ENCODE measurements at regions not wholly inside any gene's neighbourhood (a gene's known extent, or its start where the extent isn't known, plus 50 kb on each side); places are given as distances from the start of the nearest gene placed in this dataset.
"Not testable (repeated sequence)": the region's sequence is repeated elsewhere in the genome, so short reads cannot be mapped to it uniquely, and the experiment has no call there.

DNA sequence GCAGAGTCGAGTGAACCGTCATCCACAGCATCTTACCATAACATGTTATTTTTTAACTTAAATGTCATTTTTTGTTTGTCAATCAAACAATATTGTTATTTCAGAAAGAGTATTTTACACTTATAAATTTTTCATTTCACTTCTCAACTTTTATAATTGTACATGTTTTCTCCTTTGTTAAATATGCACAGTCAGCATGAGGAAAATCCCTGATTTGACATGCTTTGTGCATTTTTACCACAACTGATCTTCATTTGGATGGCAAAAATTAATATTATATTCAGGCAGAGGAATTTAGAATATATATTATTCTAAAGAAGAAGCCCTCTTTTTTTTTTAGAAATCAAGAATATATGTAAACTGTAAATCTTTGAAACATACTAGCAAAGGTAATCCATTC is 958.0 kb upstream of the PCDH7 start:
- no peak overlapping the region for H3K4me3 ChIP-seq (replicated peaks; ENCODE audit: low read depth, low read length)
- TF ChIP-seq, protein P1, sequence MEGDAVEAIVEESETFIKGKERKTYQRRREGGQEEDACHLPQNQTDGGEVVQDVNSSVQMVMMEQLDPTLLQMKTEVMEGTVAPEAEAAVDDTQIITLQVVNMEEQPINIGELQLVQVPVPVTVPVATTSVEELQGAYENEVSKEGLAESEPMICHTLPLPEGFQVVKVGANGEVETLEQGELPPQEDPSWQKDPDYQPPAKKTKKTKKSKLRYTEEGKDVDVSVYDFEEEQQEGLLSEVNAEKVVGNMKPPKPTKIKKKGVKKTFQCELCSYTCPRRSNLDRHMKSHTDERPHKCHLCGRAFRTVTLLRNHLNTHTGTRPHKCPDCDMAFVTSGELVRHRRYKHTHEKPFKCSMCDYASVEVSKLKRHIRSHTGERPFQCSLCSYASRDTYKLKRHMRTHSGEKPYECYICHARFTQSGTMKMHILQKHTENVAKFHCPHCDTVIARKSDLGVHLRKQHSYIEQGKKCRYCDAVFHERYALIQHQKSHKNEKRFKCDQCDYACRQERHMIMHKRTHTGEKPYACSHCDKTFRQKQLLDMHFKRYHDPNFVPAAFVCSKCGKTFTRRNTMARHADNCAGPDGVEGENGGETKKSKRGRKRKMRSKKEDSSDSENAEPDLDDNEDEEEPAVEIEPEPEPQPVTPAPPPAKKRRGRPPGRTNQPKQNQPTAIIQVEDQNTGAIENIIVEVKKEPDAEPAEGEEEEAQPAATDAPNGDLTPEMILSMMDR (IDR thresholded peaks at IDR 0.05; ENCODE audit: low read length, missing control alignments), result no peak
- DNase-seq (ENCODE audit: low read depth), result no peak

DNA sequence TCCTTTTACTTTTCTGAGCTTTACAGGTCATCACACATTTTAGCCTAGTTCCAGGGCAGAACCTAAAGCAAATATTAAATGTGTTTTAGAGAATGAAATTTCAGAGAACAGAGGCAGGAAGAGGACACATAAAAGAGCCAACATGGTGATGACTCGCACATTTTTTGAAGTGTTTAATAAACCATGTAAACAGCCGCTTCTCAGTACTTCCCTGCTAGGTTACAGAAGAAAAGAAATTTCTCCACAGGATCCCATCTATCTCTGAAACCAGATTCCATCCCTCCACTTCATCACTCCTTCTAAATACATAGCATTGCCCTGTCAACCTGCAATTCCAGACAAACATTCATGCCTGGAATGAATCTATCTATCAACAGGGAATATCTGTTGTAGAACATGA is 949.5 kb upstream of the PCDH7 start:
- H3K4me3 ChIP-seq (replicated peaks; ENCODE audit: low read depth, low read length), result no peak overlapping the region
- DNase-seq (ENCODE audit: low read depth), result no peak
- TF ChIP-seq, protein P1 (IDR thresholded peaks at IDR 0.05; ENCODE audit: low read length, missing control alignments), result no peak

DNA sequence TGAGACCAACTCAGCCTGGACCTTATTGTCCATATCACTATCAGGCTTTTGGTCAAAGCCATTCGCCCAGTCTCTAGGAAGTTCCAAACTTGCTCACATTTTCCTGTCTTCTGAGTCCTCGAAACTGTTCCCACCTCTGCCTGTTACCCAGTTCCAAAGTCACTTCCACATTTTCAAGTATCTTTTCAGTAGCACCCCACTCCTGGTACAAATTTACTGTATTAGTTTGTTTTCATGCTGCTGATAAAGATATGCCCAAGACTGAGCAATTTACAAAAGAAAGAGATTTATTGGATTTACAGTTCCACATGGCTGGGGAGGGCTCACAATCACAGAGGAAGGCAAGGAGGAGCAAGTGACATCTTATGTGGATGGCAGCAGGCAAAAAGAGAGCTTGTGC is 932.0 kb upstream of the PCDH7 start:
- not testable (repeated sequence) for H3K4me3 ChIP-seq (replicated peaks; ENCODE audit: low read depth, low read length); DNase-seq (ENCODE audit: low read depth)

DNA sequence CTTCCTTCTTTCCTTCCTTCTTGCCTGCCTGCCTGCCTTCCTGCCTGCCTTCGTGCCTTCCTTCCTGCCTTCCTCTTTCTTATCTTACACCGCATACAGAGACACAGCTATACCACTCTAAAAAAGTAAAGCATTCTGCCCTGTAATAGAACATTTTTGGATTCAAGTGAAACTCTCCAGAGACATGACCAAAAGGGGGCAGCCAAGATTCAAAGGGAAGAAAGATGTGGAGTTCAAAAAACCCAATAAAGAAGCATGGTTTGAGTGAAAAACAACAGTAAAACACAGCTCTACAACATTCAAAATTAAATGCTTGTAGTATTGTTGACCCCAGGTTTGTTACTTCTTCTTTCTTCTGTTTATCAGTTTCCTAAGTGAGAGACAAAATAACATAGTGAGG is 914.9 kb upstream of the PCDH7 start:
- TF ChIP-seq, protein P1 (IDR thresholded peaks at IDR 0.05; ENCODE audit: low read length, missing control alignments), result peak; percentile 3
- DNase-seq (ENCODE audit: low read depth), result peak; percentile 2
- no peak overlapping the region for H3K4me3 ChIP-seq (replicated peaks; ENCODE audit: low read depth, low read length)

DNA sequence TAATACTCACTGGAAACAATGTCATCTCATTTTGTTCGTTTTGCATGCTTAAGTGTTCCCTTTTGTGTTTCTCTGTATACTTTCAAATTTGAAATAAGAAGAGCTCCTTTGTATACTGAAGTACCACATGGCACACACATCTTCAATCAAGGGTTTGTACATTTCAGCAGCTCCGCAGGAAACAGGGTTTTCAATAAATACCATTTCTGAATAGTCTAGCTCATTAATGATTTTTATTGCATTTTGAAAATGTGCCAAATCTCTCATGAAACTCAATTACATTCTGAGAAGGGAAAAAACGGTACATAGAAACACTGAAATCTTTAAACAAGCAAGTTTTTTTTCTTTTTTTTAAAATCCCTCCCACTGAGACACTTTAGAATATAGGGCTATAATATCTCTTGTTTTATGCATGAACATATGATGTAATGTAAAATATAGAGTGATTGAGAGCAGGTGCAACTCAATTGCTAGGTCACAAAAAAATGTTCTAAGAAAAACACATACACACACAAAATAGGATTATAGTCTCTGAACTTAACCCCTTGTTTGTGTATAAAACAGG is 914.2 kb upstream of the PCDH7 start:
- H3K4me3 ChIP-seq (replicated peaks; ENCODE audit: low read depth, low read length), result no peak overlapping the region
- no peak for DNase-seq (ENCODE audit: low read depth)
- TF ChIP-seq, protein P1 (IDR thresholded peaks at IDR 0.05; ENCODE audit: low read length, missing control alignments), result no peak

DNA sequence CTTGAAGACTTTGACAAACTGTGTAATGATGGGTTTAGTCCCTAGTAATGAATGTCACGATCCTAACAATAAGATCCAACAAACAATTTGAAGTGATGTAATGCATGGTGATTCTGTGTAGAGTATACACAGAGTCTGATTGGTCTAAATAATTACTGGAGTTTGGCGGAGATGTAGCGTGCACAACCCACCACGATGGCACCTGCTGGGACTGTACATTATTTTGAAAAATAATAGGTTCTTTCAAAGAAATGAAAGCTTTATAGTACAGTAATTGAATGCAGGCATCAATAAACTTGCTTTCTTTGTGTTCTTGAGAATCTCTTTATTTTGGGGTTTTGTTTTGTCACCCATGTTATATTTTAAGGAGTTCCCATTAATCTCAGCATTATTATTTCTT is 902.2 kb upstream of the PCDH7 start:
- TF ChIP-seq, protein P1 (IDR thresholded peaks at IDR 0.05; ENCODE audit: low read length, missing control alignments), result no peak
- DNase-seq (ENCODE audit: low read depth), result no peak

DNA sequence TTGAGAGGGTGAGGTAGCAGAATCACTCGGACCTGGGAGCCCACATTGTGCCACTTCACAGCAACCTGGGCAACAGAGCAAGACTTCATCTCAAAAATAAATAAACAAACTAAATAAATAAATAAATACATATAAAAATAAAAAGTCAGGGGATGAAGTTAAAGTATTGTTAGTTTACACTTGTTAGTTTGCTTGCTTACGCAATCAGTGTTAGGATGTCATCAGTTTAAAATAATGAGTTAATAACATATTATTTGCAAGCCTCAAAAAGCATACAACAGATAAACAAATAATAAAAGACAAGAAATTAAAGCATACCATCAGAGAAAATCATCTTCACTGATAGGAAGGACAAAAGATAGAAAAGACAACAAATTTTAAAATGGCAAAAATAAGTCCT is 891.1 kb upstream of the PCDH7 start:
- DNase-seq (ENCODE audit: low read depth), result no peak

More for the DNA sequence above, 902.2 kb upstream of the PCDH7 start:
- no peak overlapping the region for H3K4me3 ChIP-seq (replicated peaks; ENCODE audit: low read depth, low read length)

More for the DNA sequence above, 891.1 kb upstream of the PCDH7 start:
- no peak overlapping the region for H3K4me3 ChIP-seq (replicated peaks; ENCODE audit: low read depth, low read length)
- TF ChIP-seq, protein P1 (IDR thresholded peaks at IDR 0.05; ENCODE audit: low read length, missing control alignments), result no peak
